Hippocampal formation (tissue), 2 donors: ENCODE measurements at regions not wholly inside any gene's neighbourhood (a gene's known extent, or its start where the extent isn't known, plus 50 kb on each side); places are given as distances from the start of the nearest gene placed in this dataset.

Source experiments
- DNase-seq, 2 donors: peaks; one replicate each; lab custom pipeline; 2025; lab: John Stamatoyannopoulos, UW

DNA sequence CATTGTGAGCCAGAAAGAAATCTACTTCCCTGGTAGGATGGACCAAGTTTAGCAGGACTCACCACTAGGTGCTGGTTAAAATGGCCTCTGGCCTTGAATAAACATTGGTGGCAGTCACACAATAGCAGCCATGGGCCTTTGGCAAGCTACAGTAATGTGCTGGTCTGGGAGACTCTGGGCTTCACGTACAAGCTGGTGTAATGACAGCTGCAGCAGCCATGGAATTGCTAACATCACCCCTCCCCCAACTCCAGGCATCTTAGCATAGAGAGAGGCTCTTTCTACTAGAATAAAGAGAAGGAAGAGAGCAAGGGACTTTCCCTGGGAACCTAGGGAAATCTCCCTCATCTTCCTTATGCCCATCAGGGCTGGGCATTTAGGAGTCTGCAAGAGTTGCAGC lies 205.1 kb upstream of the SEMA3A start:
- no peak for DNase-seq

GRCh38 chr7:84394219-84394618 lies 199.6 kb upstream of the SEMA3A start:
- no peak for DNase-seq

GRCh38 chr7:84393786-84394185 lies 199.2 kb upstream of the SEMA3A start:
- DNase-seq, result no peak

- no peak for DNase-seq
Measured at GRCh38 chr7:84390845-84391244, 196.3 kb upstream of the SEMA3A start.

DNA sequence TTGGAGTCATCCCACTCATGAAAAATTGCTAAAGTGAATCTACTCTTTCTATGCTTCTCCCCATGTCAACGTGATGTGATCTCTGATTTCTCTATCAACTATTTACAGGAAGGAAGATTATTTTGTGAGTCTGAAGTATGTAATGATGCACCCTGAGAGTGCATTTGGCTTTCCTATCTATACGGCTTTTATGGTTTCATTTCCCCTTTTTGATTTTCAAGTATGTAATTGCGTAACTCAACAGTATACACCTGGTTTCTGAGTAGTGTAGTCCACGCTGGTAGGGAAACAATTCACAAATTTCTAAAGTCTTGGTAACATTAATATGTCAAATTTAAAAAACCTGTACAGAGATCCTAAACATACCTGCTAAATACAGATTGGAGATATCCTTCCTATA lies 194.7 kb upstream of the SEMA3A start:
- DNase-seq, result no peak

DNA sequence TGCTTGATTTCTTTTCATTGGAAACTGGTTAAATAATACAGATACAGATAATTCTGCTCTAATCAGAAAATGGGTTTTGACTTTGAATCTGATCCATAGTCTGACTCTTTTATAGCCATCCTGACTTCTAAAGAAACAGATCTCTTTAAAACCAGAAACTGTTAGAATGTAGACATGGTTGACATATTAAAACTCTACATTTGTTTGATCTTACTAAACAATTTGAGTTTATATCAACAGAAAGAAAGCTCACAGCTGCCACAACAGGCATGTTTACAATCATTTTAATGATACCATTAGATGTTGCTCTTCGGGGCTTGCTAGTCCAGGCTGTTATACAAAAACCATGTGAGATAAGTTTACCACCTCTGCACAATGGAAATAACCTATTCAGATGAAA lies 193.0 kb upstream of the SEMA3A start:
- DNase-seq, result no peak

- DNase-seq, result no peak
Measured at GRCh38 chr7:84384417-84384816, 189.8 kb upstream of the SEMA3A start.

DNA sequence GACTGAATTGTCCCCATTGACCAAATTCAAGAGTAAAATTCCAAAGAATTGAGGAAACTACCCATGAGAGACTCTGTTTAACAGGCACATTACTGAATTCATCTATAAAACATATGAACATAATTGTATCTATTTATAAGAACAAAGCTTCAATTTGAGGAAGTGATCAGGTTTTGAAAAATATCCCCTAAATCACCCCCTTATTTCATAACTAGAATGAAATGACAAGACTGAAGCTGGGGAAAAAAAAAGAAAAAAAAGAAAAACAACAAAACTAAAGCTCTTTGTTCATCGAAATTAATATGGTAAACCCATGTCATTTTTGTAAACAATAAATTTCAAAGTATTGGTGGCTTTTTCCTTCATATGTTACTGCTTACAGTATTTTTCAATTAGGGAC lies 184.9 kb upstream of the SEMA3A start:
- DNase-seq, result no peak

GRCh38 chr7:84372712-84373111 lies 178.1 kb upstream of the SEMA3A start:
- DNase-seq, result no peak

DNA sequence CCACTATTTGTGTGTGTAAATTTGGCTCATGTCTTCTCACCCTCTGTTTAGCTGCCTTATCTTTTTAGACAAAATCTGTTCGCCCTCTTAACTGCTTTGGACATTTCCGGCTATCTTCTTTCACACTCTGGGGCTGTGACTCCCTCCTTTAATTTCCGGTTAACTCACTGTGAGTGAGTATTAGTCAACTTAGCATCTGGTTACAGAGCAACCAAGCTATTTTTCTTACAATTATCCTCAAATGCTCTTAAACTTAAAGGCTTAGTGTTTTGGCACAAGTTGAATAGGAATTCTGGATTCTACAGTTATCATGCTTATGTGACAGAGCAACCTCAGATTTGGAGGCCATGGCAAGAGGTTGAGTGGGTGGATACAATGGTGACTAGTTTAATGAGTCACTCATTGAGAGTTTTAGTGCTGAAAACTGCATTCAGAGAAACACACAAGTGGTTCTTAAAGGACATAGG lies 177.6 kb upstream of the SEMA3A start:
- no peak for DNase-seq

- DNase-seq, result no peak
Measured at GRCh38 chr7:84370114-84370513, 175.5 kb upstream of the SEMA3A start.

- no peak for DNase-seq
Measured at GRCh38 chr7:84368122-84368521, 173.5 kb upstream of the SEMA3A start.

GRCh38 chr7:84364708-84365107 lies 170.1 kb upstream of the SEMA3A start:
- no peak for DNase-seq

- DNase-seq, result no peak
Measured at GRCh38 chr7:84363741-84364140, 169.2 kb upstream of the SEMA3A start.

- DNase-seq, result no peak
Measured at GRCh38 chr7:84362828-84363227, 168.2 kb upstream of the SEMA3A start.

DNA sequence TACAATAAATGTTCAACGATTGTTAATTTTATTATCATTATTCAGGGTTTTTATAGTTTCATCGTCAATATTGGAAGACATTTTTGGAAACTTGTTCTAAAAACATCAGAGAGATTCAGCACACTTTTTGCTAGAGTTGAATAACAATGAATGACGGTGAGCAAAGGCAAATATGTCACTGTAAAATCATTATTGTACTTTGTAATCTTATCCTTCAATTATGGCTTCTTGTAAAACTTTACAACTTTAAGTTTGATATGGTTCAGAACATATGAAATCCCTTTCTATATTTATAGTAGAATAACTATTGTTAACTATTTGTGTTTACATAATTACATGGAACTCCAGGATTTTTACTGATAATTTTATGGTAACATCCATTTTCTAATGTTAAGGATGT lies 167.8 kb upstream of the SEMA3A start:
- no peak for DNase-seq

DNA sequence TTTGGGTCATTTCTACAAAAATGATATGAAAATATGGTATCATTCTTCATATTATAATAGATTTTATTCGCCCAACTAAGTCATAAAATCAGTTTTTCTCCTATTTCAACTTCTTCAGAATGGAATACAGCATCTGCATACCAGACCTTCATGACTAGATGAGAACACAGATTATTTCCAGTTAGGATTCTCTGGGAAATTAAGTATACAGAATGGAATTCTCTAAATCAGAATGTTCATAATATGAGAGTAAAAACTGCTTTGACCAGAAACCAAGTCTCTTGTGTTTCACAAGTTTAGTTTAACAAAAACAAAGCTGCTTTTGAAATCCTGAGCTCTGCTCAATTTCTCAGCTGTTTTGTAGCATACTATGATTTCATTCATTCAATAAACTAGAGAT lies 160.3 kb upstream of the SEMA3A start:
- DNase-seq, result no peak

DNA sequence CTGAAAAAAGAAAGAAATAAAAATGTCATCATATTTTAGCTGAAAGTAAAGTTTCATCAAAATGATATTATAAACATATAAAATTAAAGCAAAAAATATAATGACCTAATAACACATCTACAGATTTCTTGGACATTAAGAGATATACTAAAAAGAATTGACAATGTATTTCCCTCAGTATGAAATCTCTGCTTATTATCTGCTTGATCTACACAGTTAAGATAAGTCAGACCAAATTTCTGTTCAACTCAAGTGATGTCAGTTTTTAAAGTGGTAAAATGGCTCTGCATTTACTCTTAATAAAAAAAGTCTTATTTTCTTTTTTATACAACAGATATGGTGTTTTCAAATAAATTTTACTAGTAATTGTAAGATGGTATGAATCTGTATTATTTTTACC lies 159.4 kb upstream of the SEMA3A start:
- DNase-seq, result no peak

- DNase-seq, result no peak
Measured at GRCh38 chr7:84339306-84339705, 144.7 kb upstream of the SEMA3A start.

GRCh38 chr7:84337429-84337828 lies 142.8 kb upstream of the SEMA3A start:
- DNase-seq, result no peak

DNA sequence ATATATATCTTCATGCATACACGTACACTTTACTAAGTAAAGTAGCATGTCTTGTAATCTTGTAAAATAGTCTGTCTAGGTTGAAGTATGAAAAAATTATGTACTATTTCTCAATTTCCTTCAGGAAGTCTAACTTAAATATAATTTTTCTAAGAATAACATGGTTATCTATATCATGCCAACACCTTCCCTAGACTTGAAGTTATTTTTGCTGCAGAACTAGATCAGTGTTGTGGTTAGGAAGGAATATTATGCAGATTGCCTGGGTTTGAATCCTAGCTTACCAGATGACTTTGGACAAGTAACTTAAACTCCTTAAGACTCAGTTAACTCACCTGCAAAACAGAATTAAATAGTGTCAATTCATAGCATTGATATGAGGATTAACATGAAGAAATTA lies 142.2 kb upstream of the SEMA3A start:
- no peak for DNase-seq

GRCh38 chr7:84336303-84336702 lies 141.7 kb upstream of the SEMA3A start:
- DNase-seq, result no peak

DNA sequence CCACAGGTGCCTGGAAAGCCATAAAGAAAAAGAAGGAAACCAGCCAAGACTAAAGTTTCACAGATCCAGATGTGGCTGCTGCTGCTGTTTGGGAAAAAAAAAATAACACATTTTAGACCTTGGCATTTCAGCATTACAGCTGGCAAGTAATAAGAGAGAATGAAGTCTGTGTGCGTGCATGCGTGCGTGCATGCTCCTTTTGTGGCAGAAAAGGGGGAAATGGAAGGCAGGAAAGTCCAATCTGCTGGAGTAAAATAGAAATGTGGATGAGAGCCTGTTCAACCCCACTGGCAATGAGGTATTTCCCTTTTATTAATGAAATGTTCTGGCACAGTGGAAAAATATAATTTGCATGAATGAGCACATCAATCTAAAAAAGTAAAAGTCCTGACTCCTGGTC lies 137.0 kb upstream of the SEMA3A start:
- DNase-seq, result no peak

DNA sequence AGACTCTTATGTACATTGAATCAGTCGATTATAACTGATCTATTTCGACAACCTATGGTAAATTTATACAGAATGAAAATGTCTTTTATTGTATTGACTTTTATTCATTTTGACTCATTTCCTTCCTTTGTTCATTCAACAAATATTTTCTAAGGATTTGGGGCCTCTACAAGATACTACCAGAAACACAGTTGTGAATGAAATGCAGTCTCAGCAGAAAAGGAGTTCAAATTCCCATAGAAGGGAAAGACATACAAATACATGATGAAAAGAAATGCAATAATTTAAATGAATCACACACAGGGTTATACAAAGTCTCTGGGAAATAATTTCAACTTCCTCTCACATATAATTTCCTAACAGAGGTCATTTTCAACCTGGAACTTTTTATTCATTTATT lies 134.0 kb upstream of the SEMA3A start:
- no peak for DNase-seq

DNA sequence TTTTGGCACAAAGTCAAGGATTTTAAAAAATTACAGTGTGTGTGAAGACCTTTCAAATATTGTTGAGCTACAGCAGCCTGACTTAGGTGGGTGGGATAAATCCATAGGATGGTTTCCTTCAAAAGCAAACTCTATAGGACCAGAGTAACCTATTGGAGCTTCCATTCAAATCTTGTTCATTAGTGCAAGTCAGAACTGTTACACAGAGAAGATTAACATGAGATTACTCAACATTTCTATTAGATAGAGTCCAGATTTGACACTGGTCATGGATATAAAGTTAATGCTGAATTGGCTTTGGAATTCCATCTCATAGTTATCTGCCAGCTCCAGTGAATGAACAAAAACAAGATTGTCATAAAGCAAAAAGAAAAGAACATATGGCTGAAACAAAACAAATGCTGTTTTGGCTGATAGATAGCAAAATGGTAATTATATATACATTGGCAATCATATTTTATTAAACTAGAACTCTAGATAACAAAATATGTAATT lies 129.6 kb upstream of the SEMA3A start:
- DNase-seq, result no peak
